ENCODE measurements at regions not wholly inside any gene's neighbourhood (a gene's known extent, or its start where the extent isn't known, plus 50 kb on each side); places are given as distances from the start of the nearest gene placed in this dataset.
"Not testable (repeated sequence)": the region's sequence is repeated elsewhere in the genome, so short reads cannot be mapped to it uniquely, and the experiment has no call there.

DNA sequence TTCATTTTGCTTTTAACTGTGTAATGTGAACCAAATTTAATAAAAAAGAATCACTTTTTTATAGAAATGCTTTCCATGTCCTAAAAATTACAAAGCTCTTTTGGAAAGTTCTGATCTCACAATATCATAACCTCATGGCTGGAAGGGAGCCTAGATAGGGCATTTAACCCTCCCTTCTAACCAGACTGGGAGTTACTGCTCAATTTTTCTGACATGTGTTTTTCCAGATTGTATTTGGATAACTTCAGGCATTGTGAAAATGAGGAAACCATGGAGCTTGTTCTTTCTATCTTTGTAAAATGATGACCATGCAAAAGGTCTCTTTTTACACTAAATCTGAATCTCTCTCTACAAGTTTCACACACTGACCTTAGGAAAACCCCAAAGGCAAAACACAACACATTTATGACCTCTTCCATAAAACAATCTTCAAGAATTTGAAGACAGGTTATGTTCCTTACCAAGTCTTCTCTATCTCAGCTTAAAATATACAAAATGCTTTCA, 508.8 kb downstream of the DIPK2A start:
- no peak for DNase-seq

DNA sequence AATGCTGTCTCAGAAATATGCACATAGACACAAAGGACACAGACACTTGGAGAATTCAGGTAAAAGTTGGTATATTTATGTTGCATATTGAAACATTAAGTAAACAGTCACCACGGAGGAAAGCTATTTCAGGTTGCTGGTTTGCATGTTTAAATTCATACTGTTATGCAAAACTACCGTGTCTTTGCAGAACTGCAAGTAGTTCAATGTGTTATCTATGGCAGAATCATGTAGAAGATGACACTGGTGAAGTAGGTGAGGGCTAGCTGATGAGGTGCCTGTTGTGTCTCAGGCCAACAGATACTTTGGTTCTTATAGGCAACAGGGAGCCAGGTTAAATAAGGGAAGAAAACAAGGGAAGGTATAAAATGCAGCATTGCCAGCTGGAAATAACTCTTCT, 511.3 kb downstream of the DIPK2A start:
- DNase-seq = no peak

DNA sequence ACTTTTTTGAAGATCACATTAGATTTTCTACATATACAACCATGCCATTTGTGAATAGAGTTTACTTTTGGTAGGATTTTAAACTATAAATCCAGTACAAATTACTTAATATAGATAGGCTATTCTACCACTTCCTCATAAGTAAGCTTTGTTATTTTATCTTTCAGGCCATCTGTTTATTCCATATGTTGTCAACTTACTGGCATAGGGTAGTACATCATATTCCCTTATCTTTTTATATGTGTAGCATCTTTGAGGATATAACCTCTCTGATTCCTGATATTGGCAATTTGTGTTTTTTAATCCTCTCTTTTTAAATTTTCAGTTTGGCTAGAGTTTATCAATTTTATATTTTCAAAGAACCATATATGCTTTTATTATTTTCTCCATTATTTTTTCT, 515.4 kb downstream of the DIPK2A start:
- no peak for DNase-seq

DNA sequence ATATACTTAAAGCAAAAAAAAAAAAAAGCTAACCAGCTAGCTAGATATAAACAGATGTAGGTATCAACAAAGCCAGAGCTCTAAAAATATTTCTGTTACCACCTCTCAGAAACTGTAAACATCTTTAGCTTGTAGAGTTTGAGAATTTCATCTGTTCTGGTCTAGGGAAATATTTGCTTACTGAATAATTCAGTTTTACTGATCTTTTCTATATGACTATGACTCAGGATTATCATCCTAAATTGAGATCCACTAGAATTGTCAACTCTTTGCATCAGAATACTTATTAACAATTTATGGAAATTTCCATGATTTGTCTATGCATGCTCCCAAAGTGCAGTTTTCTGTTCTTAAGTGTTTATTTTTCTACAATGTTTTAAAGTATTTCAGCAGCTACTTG, 517.3 kb downstream of the DIPK2A start:
- no peak for DNase-seq

DNA sequence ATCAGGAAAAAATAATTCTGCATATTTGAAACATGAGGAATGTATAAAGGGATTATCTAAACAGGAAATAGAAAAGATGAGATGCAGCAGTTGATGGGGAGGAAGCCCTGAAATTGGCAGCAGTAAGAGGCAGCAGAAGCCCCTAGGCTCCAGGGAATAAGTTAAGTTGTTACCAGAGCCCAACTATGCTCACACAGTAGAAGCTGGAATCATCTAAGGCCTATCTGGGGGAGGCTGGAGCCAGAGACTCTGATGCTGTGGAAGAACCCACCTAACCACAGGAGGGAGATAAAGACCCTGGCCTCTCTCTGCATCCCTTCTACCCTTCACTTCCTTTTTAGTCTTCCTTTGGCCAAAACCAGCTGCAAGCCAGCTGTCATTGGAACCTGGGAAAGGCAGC, 519.7 kb downstream of the DIPK2A start:
- DNase-seq = no peak

DNA sequence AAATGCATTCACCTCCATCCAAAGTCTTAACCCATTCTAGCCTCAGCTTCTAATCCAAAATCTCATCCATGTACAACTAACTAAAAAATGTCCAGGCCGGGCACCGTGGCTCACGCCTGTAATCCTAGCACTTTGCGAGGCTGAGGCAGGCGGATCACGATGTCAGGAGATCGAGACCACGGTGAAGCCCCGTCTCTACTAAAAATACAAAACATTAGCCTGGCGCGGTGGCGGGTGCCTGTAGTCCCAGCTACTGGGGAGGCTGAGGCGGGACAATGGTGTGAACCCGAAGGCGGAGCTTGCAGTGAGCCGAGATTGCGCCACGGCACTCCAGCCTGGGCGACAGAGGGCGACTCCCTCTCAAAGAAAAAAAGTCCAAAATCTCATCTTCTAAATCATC, 523.0 kb downstream of the DIPK2A start:
- not testable (repeated sequence) for DNase-seq

DNA sequence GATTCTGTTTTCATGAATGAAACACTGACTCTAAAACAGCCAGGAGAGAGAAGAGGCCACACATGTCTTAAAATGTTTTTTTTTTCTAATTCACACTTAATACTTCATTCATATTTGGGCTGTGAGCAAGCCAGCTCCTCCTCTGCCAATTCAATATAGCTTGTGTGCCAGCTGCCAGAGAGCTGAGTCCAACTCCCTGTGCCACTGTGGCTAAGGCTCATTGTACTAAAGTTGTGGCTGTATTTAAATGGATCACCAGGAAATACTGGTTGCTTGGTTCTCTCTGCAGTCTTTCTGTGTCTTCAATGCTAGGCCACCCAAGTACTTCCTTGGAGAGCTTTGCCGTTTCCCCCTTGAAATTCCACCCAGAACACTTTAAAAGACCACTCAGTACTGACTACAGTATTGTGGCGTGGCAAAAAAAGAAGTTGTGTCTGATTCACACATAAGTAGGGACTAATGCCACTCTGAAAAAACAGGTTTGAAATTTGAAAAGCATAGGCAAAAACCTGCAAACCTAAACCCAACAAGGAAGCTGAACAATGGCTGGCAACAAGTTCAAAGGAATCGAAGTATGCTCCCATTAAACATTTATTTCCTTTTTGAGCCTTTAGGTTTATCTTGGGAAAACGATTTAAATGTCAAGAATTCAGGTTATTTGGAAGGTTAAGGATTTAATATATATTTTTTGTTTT, 524.7 kb downstream of the DIPK2A start:
- no peak for DNase-seq

DNA sequence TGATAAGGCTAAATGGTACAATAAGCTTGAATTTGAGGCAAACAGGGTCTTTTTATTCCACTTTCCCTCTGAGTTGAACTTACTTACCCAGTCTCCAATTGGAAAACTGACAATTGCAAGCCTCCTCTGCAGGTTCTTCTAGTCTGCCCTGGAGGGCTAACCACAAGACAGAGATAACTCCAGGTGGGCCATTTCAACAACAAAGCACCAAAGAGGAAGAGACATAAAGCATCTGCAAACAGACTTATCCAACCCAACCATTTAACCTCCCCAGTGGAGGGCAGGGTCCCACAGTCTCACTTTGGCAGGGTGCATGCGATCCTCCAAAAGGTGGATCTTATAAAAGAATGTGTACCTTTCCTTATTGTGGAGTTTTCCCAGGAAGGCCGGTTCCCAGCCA, 525.8 kb downstream of the DIPK2A start:
- no peak for DNase-seq

DNA sequence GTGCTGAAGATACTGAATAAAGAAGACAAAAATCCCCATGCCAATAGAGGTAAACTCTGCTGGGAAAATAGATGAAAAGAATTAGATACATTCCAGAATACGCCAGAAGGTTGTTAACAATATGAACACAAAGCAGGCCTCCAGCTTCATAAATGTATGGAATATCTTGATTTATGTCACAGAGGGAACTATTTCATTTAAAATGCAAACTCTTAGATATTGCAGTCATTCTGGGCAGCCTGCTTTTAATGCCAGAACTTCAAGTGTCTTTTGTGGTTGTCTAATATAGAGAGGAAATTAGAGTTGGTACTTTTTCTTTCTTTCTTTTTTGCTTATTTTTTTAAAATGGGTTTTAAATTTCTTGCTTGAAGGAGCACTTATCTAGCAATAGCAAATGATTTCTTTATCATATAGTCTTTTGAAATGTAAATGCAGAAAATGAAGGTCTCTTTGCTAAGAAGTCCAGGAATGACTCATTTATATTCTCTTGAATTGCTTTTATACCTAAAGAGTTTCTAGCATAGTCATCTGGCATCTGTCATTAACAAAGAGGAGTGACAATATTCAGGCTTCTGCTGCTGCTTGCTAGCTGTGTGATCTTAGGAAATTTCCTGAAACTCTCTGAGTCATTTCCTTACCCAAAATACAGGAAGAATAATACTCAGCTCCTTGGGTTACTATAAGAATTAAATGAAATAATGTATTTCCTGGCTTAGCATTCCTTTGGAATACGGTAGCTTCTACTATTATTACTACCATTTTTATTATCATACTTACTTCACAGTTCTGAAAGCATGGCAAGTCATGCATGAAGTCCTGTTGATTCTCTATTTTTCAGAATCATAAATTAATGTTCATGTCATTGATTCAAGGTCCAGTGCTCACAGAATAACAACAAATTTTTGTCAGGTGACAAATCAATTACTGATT, 527.6 kb downstream of the DIPK2A start:
- no peak for DNase-seq

DNA sequence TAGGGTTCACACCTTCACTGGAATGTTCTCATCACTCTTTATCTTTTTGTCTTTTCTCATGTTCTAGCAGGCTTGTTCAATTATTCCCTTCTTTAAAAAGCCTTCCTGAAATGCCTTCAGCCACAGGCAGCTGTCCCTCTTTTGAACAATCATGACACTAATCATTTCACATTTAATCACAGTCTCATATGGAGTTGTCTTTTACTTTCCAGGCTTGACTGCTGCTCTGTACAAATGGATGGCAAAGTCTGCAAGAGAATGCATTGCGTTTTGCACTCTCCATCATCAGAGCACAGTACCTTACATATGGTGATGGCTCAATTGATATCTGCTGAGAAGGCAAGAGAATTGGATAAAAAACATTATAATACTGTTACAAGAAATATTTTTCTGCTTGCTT, 529.8 kb downstream of the DIPK2A start:
- no peak for DNase-seq

DNA sequence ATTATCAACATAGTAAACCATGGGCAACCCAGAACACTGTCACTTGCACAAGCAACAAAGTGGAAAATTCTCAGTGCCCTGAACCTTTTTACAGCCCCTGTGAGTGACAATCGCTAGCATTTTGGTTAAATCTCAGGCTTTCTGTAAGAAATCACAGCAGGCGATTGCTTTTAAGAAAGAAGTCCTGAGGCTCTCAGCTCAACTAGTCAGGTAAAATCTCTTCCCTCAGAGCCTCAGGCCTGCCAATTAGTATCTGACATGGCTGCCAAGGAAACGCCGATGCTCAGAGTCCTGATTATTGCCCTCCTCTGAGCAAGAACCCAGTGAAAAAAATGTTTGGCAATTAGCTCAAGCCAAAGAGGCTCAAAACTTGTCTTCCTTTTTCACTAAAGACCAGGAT, 530.8 kb downstream of the DIPK2A start:
- DNase-seq = no peak

DNA sequence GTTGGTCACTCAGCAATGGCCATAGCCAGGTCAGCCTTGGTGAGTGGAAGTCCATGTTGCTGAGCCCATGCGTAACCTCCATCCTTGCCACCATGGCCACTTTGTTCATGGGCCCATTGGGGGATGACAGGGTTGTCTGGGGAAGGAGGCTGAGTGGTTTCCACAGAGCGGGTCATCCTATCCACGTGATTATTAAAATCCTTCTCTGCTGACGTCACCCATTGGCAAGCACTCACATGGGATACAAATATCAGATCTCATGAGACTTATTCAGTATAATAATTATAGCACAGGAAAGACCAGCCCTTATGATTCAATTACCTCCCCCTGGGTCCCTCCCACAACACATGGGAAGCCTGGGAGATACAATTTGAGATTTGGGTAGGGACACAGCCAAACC, 534.8 kb downstream of the DIPK2A start:
- DNase-seq = not testable (repeated sequence)

DNA sequence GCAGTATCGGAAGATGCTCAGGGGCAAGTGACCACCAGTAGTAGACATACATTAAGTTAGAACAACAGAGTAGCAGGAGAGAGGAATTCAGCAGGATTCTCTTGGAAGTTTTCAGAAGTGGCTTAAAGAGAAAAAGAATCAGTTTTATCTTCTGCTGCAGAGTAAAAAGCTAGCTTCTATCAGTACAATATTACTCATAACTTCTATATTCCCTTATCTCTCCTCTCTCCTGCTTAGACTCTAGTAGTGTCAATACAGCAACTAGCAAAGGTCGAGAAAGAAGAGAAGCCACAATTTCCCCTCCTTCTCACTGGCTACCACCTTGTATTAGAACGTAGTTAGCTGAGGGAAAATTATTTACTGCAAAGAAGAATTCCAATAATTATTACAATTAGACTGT, 539.7 kb downstream of the DIPK2A start:
- no peak for DNase-seq

DNA sequence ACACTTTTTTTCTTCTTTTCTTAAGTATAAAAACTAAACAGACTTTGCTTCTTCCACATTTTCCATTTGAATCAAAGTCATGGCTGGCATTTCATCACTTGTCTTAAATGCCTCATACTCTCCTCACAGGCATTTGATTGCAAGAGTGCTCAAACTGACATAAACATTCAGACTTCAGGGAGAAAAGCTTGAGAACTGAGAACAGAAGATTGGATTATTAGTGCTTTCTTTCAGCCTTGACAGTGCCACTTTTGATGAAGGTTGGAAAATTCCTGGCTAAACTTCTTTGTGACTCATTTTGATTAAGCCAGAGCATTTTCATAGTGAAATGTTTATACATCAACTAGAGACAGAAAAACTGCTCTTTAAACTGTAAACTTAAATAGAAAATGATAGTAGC, 544.4 kb downstream of the DIPK2A start:
- no peak for DNase-seq

DNA sequence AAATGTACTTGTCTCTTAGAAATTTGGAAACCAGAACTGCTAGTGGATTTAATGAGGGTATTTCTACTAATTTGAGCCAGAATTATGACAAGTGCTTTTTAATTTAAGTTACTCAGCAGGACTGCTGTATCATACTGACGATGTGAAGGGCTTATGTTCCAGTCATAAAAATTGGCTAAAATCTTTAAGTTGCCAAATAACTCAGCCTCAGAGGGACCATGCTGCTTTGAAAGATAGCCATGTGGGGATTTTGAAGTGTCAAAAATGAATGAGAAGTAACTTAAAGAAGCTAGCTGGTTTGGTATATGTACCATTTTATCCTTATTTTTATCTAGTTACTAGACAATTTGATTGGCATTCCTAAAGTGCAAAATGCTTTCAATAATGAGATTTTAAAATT, 545.0 kb downstream of the DIPK2A start:
- DNase-seq = no peak

DNA sequence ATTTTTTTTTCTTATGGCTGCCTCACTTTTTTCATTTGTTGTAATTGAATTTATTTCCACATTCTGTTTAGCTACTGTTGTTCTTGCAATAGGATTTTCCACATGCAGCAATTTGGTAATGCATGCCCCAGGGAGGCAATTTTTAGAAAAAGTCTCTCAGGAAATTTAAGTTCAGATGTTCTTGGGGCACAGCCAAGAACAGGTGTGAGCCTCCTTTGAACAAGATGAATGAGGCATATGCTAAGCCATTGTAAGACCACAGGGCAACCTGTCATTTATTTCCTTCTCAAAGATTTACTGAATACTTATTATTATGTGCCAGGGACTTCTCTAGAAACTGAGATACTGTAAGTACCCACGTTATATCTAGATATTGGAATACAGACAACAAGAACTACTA, 549.5 kb downstream of the DIPK2A start:
- DNase-seq = peak; percentile 8

DNA sequence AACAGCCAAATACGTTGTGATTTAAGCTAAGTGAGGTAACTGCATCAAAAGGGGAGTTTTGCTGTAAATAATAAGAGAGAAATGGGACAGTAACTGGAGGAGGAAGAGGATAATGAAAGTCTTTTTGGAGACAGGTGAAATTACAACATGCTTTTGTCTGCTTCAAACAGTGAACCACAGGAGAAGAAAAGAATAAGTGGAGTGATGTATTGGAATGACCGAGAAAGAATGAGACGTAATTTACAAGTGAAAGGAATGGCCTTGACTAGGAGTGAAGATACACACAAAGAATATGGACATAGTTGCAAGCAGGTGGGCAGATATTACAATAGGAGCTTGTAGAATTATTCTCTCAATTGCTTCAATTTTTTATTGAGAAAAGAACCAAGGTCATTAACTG, 550.8 kb downstream of the DIPK2A start:
- DNase-seq = no peak

DNA sequence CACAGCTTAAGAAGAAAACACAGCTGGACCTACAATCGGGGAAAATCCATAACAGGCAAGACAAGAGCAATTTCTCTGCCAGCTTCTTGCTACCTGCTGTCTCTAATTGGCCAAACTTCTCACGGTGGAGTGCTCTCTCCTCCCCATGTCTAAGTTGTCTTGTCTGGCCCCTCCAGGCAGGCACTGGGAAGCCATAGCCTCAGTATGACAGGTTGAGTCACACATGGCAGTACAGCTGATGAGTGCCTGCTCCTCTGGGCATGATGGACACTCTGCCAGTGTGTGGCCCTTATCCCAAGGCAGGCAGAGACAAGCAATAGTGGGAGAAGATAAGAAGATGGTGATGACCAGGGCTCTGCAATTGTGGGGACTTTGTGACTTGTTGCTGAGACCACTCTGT, 551.8 kb downstream of the DIPK2A start:
- DNase-seq = no peak

DNA sequence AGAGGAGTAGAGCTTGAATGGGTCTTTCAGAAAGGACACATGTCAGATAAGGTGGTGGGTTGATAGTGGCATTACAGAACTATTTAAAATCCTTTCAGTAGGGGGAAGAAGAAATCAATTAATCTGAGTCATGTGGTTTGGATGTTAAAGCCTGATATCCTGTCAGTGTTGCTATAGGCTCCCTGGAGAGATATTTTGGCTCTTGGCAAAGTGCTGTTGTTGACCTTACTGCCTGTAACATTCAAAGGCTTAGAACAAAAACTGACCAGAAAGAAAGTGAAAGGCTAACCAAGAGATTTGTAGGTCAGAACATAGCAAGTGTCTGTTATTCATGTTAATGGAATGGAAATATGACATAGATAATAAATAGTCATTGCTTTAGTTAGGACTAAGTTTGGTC, 552.9 kb downstream of the DIPK2A start:
- DNase-seq = no peak

DNA sequence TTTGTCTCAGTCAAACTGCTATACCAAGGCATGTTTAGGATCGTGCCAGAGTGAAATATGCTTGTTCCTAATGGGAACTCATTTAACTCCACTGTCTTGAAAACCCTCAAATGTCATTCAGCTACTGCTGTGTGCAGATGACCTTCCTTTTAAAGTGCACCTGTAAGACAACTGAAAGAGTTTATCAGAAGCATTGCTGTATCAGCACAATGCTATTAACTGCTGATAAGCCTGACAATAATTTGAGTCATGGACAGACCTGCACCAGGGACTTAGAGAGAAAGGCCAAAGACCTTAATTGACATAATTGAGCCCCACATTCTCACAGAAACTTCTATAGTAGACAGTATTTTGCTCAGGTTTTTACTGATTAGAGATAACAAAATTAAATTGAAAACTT, 557.9 kb downstream of the DIPK2A start:
- DNase-seq = no peak

DNA sequence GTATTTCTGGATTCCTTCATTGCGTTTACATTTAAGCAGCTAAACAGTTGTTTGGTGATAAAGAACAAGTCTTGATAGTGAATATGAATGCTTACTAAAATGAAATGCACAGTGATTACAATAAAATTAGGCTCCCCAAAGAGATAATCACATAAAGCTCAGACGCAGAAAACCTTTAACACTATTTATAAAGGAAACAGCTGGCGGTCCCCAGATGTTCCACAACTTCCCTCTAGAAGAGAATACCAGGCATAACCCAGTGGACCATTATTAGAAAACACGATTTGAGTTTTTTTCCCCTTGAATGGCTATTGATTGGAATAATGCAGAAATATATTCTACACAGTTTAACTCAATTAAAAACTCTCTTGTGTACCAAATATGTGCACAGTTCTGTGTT, 573.2 kb downstream of the DIPK2A start:
- DNase-seq = peak; percentile 31

DNA sequence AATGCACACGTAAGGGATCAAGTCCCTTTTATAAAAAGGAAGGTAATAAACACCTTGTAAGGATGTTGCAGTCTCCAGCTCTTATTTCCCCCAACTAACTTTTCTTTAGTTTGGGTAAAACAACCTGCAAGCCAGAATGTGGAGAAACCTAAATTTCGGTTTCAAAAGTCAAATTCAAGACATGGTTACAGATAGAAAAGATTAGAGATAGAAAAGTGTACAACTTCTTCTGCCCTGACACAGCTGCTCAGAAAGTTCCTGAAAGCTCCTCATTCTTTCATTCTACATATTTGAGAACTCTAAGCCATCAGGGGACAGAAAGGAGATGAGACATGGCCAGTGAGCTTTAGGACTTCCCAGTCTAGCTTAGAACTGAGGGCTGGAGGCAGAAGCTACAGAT, 574.9 kb downstream of the DIPK2A start:
- DNase-seq = no peak

DNA sequence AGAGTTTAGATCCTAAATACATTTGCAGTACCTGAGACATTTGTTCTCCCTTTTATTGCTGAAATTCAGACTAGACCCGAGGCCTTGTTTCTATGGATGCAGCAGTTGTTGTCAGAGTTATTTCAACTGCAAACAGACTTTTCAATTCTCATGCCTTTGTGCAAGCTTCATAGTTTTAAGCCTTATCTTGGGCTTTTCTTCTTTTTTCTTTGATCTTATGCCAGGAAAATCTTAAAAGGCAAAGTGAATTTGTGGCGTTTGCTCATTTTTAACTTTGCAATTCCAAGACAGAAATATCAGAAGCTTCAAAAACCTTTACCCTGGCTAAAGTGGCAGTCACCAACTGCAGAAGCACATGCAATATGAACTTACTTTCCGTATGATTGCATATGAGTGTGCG, 576.7 kb downstream of the DIPK2A start:
- no peak for DNase-seq

DNA sequence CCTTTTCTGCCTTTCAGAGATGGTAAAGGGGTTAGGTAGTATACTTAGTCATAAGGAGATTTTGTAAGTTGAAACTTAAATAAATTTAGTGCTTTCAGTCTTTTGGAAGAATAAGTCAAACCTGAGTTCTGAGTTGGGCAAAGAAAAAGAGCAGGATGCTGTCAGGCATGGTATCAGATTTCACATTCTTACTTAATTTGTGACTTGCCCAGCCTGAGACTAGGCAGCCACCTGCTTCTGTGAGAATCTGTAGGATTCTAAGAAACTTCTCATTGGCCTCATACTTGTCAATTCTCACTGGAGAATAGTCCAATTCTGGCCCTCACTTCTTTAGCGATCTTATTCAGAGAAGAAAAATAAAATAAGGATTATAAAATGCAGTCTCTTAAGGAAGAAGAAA, 577.5 kb downstream of the DIPK2A start:
- no peak for DNase-seq
